H1 (cell line): ENCODE measurements at regions not wholly inside any gene's neighbourhood (a gene's known extent, or its start where the extent isn't known, plus 50 kb on each side); places are given as distances from the start of the nearest gene placed in this dataset.
A peak's percentile ranks its signal among the peaks of the same experiment; 100 is the strongest.

Source experiments
- CTCF ChIA-PET: fragments of 300-600 bp; sonication (Branson Sonifier 250); formaldehyde crosslinking; loops from one replicate; lab custom pipeline; 2021; ENCODE audit not compliant: partially characterized antibody; lab: Charles Lee
- POLR2A ChIA-PET: fragments of 300-600 bp; sonication (Branson Sonifier 250); formaldehyde crosslinking; loops from one replicate; lab custom pipeline; 2021; ENCODE audit warnings: inconsistent platforms; ENCODE audit not compliant: partially characterized antibody; lab: Charles Lee
- DNase-seq, 2 experiments: peaks; one replicate each; pipeline versions ENCODE4 v3.0.0 to v3.0.0-alpha.2; 2010 to 2022; ENCODE audit warnings: low spot score in 2 of 2, low read depth in 1 of 2, mixed read lengths in 1 of 2
- FAIRE-seq: peaks from 2 replicates; lab custom pipeline; 2011; peaks lifted over from hg19 to GRCh38; lab: Jason Lieb, UNC
- H2AFZ ChIP-seq: 2 replicates; pipeline ENCODE4 v1.8.1; 2012; ENCODE audit warnings: low read length, inconsistent platforms
- H2AK5ac ChIP-seq: 2 replicates; pipeline ENCODE4 v1.6.1; 2013; ENCODE audit warnings: low read depth, low read length
- H2BK120ac ChIP-seq: replicated peaks from 2 replicates; pipeline ENCODE3; 2013; ENCODE audit warnings: low read depth, low read length, inconsistent platforms
- H2BK12ac ChIP-seq: 2 replicates; pipeline ENCODE4 v1.6.1; 2013; ENCODE audit warnings: low read depth, low read length
- H2BK15ac ChIP-seq: 2 replicates; pipeline ENCODE4 v1.6.1; 2013; ENCODE audit warnings: low read length
- H2BK20ac ChIP-seq: 2 replicates; pipeline ENCODE4 v1.6.1; 2013; ENCODE audit warnings: low read length
- H2BK5ac ChIP-seq: 2 replicates; pipeline ENCODE4 v1.6.1; 2013; ENCODE audit warnings: low read depth, low read length
- H3K14ac ChIP-seq: 2 replicates; pipeline ENCODE4 v1.6.1; 2013; ENCODE audit warnings: inconsistent platforms; ENCODE audit not compliant: insufficient read length
- H3K18ac ChIP-seq: 2 replicates; pipeline ENCODE4 v1.6.1; 2013; ENCODE audit warnings: low read length; ENCODE audit errors: extremely low read depth
- H3K23ac ChIP-seq: 2 replicates; pipeline ENCODE4 v1.6.1; 2013; ENCODE audit warnings: inconsistent platforms; ENCODE audit not compliant: insufficient read length
- H3K23me2 ChIP-seq: 2 replicates; pipeline ENCODE4 v1.6.1; 2013; ENCODE audit warnings: low read depth, low read length
- H3K27ac ChIP-seq: 2 replicates; pipeline ENCODE4 v1.6.1; 2011; ENCODE audit warnings: low read depth, low read length, inconsistent platforms
- H3K27me3 ChIP-seq, 4 experiments: replicated peaks in 1 of 4; 1 replicate in 1 of 4; 2 replicates in 3 of 4; pipeline versions ENCODE4 v1.6.1 to v1.8.1; 2011 to 2013; ENCODE audit warnings: low read length in 3 of 4, mild to moderate bottlenecking in 3 of 4, inconsistent platforms in 2 of 4, mixed read lengths in 2 of 4, moderate library complexity in 1 of 4; ENCODE audit not compliant: control insufficient read depth in 3 of 4, insufficient read depth in 3 of 4; ENCODE audit errors: extremely low read depth in 1 of 4
- H3K36me3 ChIP-seq, 4 experiments: 2 replicates each; pipeline versions ENCODE4 v1.6.1 to v1.8.1; 2011 to 2013; ENCODE audit warnings: mild to moderate bottlenecking in 4 of 4, low read length in 3 of 4, moderate library complexity in 2 of 4, control low read depth in 1 of 4, inconsistent platforms in 1 of 4; ENCODE audit not compliant: insufficient read depth in 4 of 4, control insufficient read depth in 2 of 4
- H3K4ac ChIP-seq: replicated peaks from 2 replicates; pipeline ENCODE3; 2013; ENCODE audit warnings: low read length, low read depth, mixed read lengths, inconsistent platforms; ENCODE audit not compliant: insufficient read length
- H3K4me1 ChIP-seq, 4 experiments: replicated peaks in 1 of 4; 1 replicate in 1 of 4; 2 replicates in 3 of 4; pipeline versions ENCODE4 v1.6.1 to v1.8.1; 2011 to 2013; ENCODE audit warnings: low read length in 3 of 4, inconsistent platforms in 2 of 4, mixed read lengths in 1 of 4; ENCODE audit not compliant: insufficient read depth in 4 of 4, control insufficient read depth in 3 of 4
- H3K4me2 ChIP-seq, 2 experiments: 2 replicates each; pipeline versions ENCODE4 v1.6.1 to v1.8.1; 2011 to 2013; ENCODE audit warnings: low read depth in 2 of 2, low read length in 2 of 2, control low read depth in 1 of 2, inconsistent platforms in 1 of 2, mild to moderate bottlenecking in 1 of 2; ENCODE audit not compliant: insufficient read depth in 1 of 2
- H3K4me3 ChIP-seq, 4 experiments: fragments of 200-600, 300-600 bp in 1 of 4; sonication (generic), shearing (Covaris generic), sonication (Bioruptor Twin) in 1 of 4; 2 replicates each; pipeline versions ENCODE4 v1.5.1 to v1.8.1; 2011 to 2016; ENCODE audit warnings: low read length in 4 of 4, low read depth in 3 of 4, control low read depth in 2 of 4, inconsistent platforms in 2 of 4, mild to moderate bottlenecking in 2 of 4, mixed read lengths in 1 of 4, moderate library complexity in 1 of 4; ENCODE audit not compliant: insufficient read depth in 2 of 4; ENCODE audit errors: extremely low read depth in 1 of 4
- H3K56ac ChIP-seq: replicated peaks from 2 replicates; pipeline ENCODE3; 2013; ENCODE audit warnings: low read depth, mild to moderate bottlenecking, mixed read lengths, low read length, inconsistent platforms; ENCODE audit not compliant: insufficient read length
- H3K79me1 ChIP-seq: 2 replicates; pipeline ENCODE4 v1.6.1; 2013; ENCODE audit warnings: low read depth, low read length, control low read depth
- H3K79me2 ChIP-seq, 2 experiments: 2 replicates each; pipeline versions ENCODE4 v1.6.1 to v1.8.1; 2012 to 2013; ENCODE audit warnings: low read length in 2 of 2, mild to moderate bottlenecking in 2 of 2, inconsistent platforms in 1 of 2; ENCODE audit not compliant: insufficient read depth in 2 of 2, control insufficient read depth in 1 of 2
- H3K9ac ChIP-seq, 4 experiments: replicated peaks in 1 of 4; 1 replicate in 1 of 4; 2 replicates in 3 of 4; pipeline versions ENCODE4 v1.6.1 to v1.8.1; 2011 to 2013; ENCODE audit warnings: low read depth in 3 of 4, low read length in 3 of 4, control low read depth in 2 of 4, mild to moderate bottlenecking in 2 of 4, moderate library complexity in 2 of 4, inconsistent platforms in 1 of 4; ENCODE audit errors: extremely low read depth in 1 of 4
- H3K9me3 ChIP-seq, 2 experiments: 2 replicates each; pipeline versions ENCODE4 v1.6.1 to v1.8.1; 2012 to 2013; ENCODE audit warnings: mild to moderate bottlenecking in 2 of 2, moderate library complexity in 2 of 2, control low read depth in 1 of 2, inconsistent platforms in 1 of 2, low read depth in 1 of 2, low read length in 1 of 2, mixed read lengths in 1 of 2; ENCODE audit not compliant: insufficient read depth in 2 of 2
- H4K20me1 ChIP-seq, 2 experiments: replicated peaks in 1 of 2; 2 replicates each; pipeline versions ENCODE3 to v1.8.1; 2011 to 2013; ENCODE audit warnings: inconsistent platforms in 2 of 2, low read length in 2 of 2, mild to moderate bottlenecking in 1 of 2; ENCODE audit not compliant: insufficient read depth in 2 of 2, control insufficient read depth in 1 of 2
- H4K5ac ChIP-seq: 2 replicates; pipeline ENCODE4 v1.6.1; 2013; ENCODE audit warnings: low read length, low read depth, mixed read lengths, inconsistent platforms; ENCODE audit not compliant: insufficient read length
- H4K8ac ChIP-seq: 2 replicates; pipeline ENCODE4 v1.8.0; 2013; ENCODE audit warnings: mild to moderate bottlenecking, moderate library complexity, low read length, inconsistent platforms; ENCODE audit not compliant: insufficient read depth; ENCODE audit errors: extremely low read depth
- H4K91ac ChIP-seq: replicated peaks from 2 replicates; pipeline ENCODE3; 2013; ENCODE audit warnings: low read length, mixed read lengths, inconsistent platforms; ENCODE audit not compliant: insufficient read length
- EP300 ChIP-seq, 2 experiments: IDR thresholded peaks; 1 replicate in 1 of 2; 2 replicates in 1 of 2; pipeline ENCODE4 v1.6.1; 2011 to 2012; ENCODE audit warnings: low read depth in 2 of 2, low read length in 2 of 2, mild to moderate bottlenecking in 2 of 2, borderline replicate concordance in 1 of 2, inconsistent platforms in 1 of 2, moderate library complexity in 1 of 2
- EZH2 ChIP-seq: fragments of 200-600 bp; sonication (generic); IDR thresholded peaks from 2 replicates; pipeline ENCODE4 v1.7.1; 2012; ENCODE audit warnings: low read depth, mild to moderate bottlenecking, moderate library complexity, low read length, inconsistent platforms; ENCODE audit not compliant: severe bottlenecking
- HDAC6 ChIP-seq: IDR thresholded peaks from one replicate; pipeline ENCODE4 v1.7.1; 2012; ENCODE audit warnings: low read depth, mild to moderate bottlenecking, inconsistent platforms, low read length, moderate library complexity
- MAX ChIP-seq: IDR thresholded peaks from 2 replicates; pipeline ENCODE4 v1.6.1; 2012; ENCODE audit warnings: inconsistent platforms
- RNF2 ChIP-seq: fragments of 200-900, 300-1000 bp; sonication (generic); IDR thresholded peaks from 2 replicates; pipeline ENCODE4 v1.7.1; 2016; ENCODE audit warnings: borderline replicate concordance, low read depth, mild to moderate bottlenecking, antibody characterized with exemption, low read length; ENCODE audit not compliant: poor library complexity, severe bottlenecking; ENCODE audit errors: missing control alignments
- TAF7 ChIP-seq: optimal IDR thresholded peaks from 2 replicates; pipeline ENCODE3; 2011; ENCODE audit warnings: low read depth, mild to moderate bottlenecking, inconsistent platforms, low read length, moderate library complexity, borderline replicate concordance
- WGBS, 2 experiments: shearing (Covaris generic) in 1 of 2; methylation state at CpG; one replicate each; pipeline versions ENCODE4 v1.1.6 to v1.1.7; 2013 to 2015; ENCODE audit warnings: low lambda C conversion rate in 2 of 2, mixed read lengths in 2 of 2, inconsistent platforms in 1 of 2, low coverage in 1 of 2, missing lambda C conversion rate in 1 of 2; ENCODE audit not compliant: insufficient replicate concordance in 2 of 2, insufficient coverage in 1 of 2, insufficient read length in 1 of 2; ENCODE audit errors: extremely low coverage in 1 of 2, missing lambda C conversion rate in 1 of 2; 5-methylcytosine and 5-hydroxymethylcytosine counted together

DNA sequence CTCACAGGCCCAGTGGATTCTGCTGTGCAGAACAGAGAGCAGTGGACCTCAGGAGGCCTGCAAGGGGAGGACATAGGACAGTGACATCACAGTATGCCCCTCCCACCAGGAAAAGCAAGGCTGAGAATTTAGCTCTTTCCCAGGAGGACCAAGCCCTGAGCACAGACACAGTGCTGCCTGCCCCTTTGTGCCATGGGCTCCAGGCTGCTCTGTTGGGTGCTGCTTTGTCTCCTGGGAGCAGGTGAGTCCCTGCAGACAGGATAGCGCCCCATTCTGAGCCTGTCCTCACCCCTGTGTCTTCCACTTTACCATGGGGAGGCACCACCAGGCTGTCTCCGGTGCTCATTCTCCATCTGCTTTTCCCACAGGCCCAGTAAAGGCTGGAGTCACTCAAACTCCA, 63.0 kb upstream of the PRSS58 start:
- Histone ChIP-seq H3K23ac (no peak overlapping the region), H3K4me3 (no peak overlapping the region), H3K4ac (no peak overlapping the region), H2AK5ac (no peak overlapping the region), H2BK120ac (no peak overlapping the region), H3K79me2 (no peaks in the 10 kb centered on the region), H4K5ac (no peak overlapping the region), H2BK20ac (no peak overlapping the region; the same call in 1 of the 2 replicates), H2BK12ac (peak overlapping the region; percentile 86; the same call in 1 of the 2 replicates), H3K18ac (no peak overlapping the region), H3K56ac (no peak overlapping the region), H3K4me2 (no peak overlapping the region), H4K8ac (no peak overlapping the region), H3K23me2 (no peaks in the 10 kb centered on the region), H3K4me1 (peaks cover 0 to 4% (median 1%) of the 10 kb centered on the region in 4 experiments; a peak in 3 of 7 replicates), H2BK15ac (peak overlapping the region; percentile 76; the same call in 1 of the 2 replicates), H3K9me3 (no peaks in the 10 kb centered on the region), H3K9ac (no peak overlapping the region), H4K91ac (no peak overlapping the region), H3K27ac (no peak overlapping the region), H3K36me3 (no peaks in the 10 kb centered on the region), H4K20me1 (no peaks in the 10 kb centered on the region), H3K14ac (no peak overlapping the region), H2BK5ac (no peak overlapping the region), H3K79me1 (no peaks in the 10 kb centered on the region), H3K27me3 (peaks cover 0 to 1% (median 0%) of the 10 kb centered on the region in 4 experiments; a peak in 1 of 7 replicates), H2AFZ (peak overlapping the region; percentile 89; the same call in 1 of the 2 replicates)
- 88% methylated on average over 2 of the region's 2 CpGs; no CpG with 5 or more reads in 1 of the 2 experiments for WGBS, 2 experiments
- POLR2A ChIA-PET: no interaction called here
- no peak for TF ChIP-seq MAX
- no peak for TF ChIP-seq TAF7
- no peak for TF ChIP-seq RNF2
- no peak for TF ChIP-seq EZH2
- TF ChIP-seq EP300 (IDR thresholded peaks at IDR 0.05; ENCODE audit: borderline replicate concordance in 1 of 2, low read depth in 2 of 2, low read length in 2 of 2): no peak
- TF ChIP-seq HDAC6: no peak
- CTCF ChIA-PET: interaction anchor here (0.6 to 12.4 kb wide), 22 partner anchors 13 to 489 kb away, joined by 3 to 302 read pairs (median 4); partner anchors contain the start of gene TAS2R38
- FAIRE-seq: no peak
- DNase-seq: no peak
